ENCODE measurements at regions not wholly inside any gene's neighbourhood (a gene's known extent, or its start where the extent isn't known, plus 50 kb on each side); places are given as distances from the start of the nearest gene placed in this dataset.
"Not testable (repeated sequence)": the region's sequence is repeated elsewhere in the genome, so short reads cannot be mapped to it uniquely, and the experiment has no call there.

- TF ChIP-seq CEBPB (IDR thresholded peaks at IDR 0.05); POLR2A (IDR thresholded peaks at IDR 0.05; ENCODE audit: low read length); RAD21 (conservative IDR thresholded peaks at IDR 0.05 in 1 of 2, IDR thresholded peaks at IDR 0.05 in 1 of 2): not testable (repeated sequence)
These were observed 145.1 kb upstream of the BCL6 start for GRCh38 chr3:187890405-187890752.

All from A549 (cell line).